ENCODE measurements at regions not wholly inside any gene's neighbourhood (a gene's known extent, or its start where the extent isn't known, plus 50 kb on each side); places are given as distances from the start of the nearest gene placed in this dataset.
"Not testable (repeated sequence)": the region's sequence is repeated elsewhere in the genome, so short reads cannot be mapped to it uniquely, and the experiment has no call there.

GRCh38 chr9:61411933-61412605 lies 222.2 kb downstream of the SPATA31A7 start:
- TF ChIP-seq CTCF, POLR2A (IDR thresholded peaks at IDR 0.05): not testable (repeated sequence)
